Ishikawa (cell line): ENCODE measurements at regions not wholly inside any gene's neighbourhood (a gene's known extent, or its start where the extent isn't known, plus 50 kb on each side); places are given as distances from the start of the nearest gene placed in this dataset.

Experiments
- CEBPB ChIP-seq: IDR thresholded peaks from 2 replicates; pipeline ENCODE4 v1.6.1; 2012
- EGR1 ChIP-seq: IDR thresholded peaks from 2 replicates; pipeline ENCODE4 v1.6.1; 2012
- EP300 ChIP-seq: IDR thresholded peaks from 2 replicates; pipeline ENCODE4 v1.6.1; 2012; ENCODE audit warnings: borderline replicate concordance
- FOXM1 ChIP-seq: IDR thresholded peaks from 2 replicates; pipeline ENCODE4 v1.6.1; 2012; ENCODE audit warnings: low read depth, borderline replicate concordance
- NFIC ChIP-seq: IDR thresholded peaks from 2 replicates; pipeline ENCODE4 v1.6.1; 2012
- TAF1 ChIP-seq: IDR thresholded peaks from 2 replicates; pipeline ENCODE4 v1.6.1; 2012; ENCODE audit warnings: low read depth, mild to moderate bottlenecking
- TCF12 ChIP-seq: IDR thresholded peaks from 2 replicates; pipeline ENCODE4 v1.6.1; 2012; ENCODE audit warnings: low read depth
- TEAD4 ChIP-seq: IDR thresholded peaks from 2 replicates; pipeline ENCODE4 v1.6.1; 2012
- YY1 ChIP-seq: IDR thresholded peaks from 2 replicates; pipeline ENCODE4 v1.6.1; 2012; ENCODE audit warnings: low read depth
- ZBTB7A ChIP-seq: IDR thresholded peaks from 2 replicates; pipeline ENCODE4 v1.6.1; 2012; ENCODE audit warnings: low read depth
- TF ChIP-seq, protein P1 (sequence below): IDR thresholded peaks from 2 replicates; pipeline ENCODE4 v1.6.1; 2012; ENCODE audit warnings: low read depth, mild to moderate bottlenecking
- TF ChIP-seq, protein P2 (sequence below): IDR thresholded peaks from 2 replicates; pipeline ENCODE4 v1.6.1; 2012
- TF ChIP-seq, protein P3 (sequence below): IDR thresholded peaks from 2 replicates; pipeline ENCODE4 v1.6.1; 2012

DNA sequence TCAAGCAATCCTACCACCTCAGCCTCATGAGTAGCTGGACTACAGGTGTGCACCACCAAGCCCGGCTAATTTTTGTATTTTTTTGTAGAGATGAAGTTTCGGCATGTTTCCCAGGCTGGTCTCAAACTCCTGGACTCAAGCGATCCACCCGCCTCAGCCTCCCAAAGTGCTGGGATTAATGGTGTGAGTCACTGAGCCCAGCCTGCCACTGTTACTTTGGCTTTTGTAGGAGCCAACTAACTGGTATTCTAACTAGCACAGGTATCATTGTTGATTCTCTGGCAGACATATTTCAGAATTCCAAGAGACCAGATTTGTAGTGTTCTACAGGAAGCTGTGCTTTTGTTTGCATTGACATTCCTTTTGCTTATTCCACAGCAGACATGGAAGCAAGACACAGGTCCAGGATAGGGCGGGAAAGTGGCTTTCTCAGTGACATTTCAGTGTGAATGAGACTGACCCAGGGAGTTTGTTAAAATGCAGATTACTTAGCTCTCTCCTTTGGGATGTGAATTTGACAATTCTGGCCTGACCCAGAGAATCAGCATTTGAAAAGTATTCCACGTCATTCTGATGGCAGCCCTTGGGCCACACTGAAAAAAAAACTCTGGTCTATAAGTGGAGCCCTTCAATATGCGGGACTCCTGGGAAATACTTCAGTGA, 52.2 kb upstream of the PAX6 start:
- TF ChIP-seq, protein P1, sequence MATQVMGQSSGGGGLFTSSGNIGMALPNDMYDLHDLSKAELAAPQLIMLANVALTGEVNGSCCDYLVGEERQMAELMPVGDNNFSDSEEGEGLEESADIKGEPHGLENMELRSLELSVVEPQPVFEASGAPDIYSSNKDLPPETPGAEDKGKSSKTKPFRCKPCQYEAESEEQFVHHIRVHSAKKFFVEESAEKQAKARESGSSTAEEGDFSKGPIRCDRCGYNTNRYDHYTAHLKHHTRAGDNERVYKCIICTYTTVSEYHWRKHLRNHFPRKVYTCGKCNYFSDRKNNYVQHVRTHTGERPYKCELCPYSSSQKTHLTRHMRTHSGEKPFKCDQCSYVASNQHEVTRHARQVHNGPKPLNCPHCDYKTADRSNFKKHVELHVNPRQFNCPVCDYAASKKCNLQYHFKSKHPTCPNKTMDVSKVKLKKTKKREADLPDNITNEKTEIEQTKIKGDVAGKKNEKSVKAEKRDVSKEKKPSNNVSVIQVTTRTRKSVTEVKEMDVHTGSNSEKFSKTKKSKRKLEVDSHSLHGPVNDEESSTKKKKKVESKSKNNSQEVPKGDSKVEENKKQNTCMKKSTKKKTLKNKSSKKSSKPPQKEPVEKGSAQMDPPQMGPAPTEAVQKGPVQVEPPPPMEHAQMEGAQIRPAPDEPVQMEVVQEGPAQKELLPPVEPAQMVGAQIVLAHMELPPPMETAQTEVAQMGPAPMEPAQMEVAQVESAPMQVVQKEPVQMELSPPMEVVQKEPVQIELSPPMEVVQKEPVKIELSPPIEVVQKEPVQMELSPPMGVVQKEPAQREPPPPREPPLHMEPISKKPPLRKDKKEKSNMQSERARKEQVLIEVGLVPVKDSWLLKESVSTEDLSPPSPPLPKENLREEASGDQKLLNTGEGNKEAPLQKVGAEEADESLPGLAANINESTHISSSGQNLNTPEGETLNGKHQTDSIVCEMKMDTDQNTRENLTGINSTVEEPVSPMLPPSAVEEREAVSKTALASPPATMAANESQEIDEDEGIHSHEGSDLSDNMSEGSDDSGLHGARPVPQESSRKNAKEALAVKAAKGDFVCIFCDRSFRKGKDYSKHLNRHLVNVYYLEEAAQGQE = no peak
- no peak for TF ChIP-seq TEAD4
- no peak for TF ChIP-seq EGR1
- no peak for TF ChIP-seq EP300

DNA sequence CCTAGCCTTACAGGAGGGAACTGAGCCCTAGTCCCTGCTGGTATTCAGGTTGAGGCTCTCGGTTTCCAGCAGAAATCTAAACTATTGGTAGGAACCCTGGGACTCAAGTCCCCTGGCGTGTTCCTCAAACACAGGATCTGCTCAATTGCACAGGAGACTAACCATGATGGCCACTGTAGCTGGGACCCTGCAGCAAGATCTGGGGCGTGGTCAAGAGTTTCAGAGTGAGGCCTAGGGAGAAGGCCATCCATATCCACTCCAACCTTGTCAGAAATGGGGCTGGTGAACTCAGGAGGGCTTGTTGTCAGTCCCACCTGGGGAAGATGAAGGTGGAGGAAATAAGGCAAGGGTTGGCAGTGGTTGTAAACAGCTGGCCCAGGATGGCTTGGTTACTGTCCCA, 49.9 kb upstream of the PAX6 start:
- TF ChIP-seq EGR1 = no peak
- TF ChIP-seq YY1 = no peak
- TF ChIP-seq TAF1 = no peak
- TF ChIP-seq CEBPB = no peak
- TF ChIP-seq, protein P1 = no peak
- no peak for TF ChIP-seq FOXM1
- TF ChIP-seq EP300 = no peak
- no peak for TF ChIP-seq NFIC
- no peak for TF ChIP-seq TCF12
- TF ChIP-seq, protein P2, sequence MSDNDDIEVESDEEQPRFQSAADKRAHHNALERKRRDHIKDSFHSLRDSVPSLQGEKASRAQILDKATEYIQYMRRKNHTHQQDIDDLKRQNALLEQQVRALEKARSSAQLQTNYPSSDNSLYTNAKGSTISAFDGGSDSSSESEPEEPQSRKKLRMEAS = no peak
- TF ChIP-seq, protein P3, sequence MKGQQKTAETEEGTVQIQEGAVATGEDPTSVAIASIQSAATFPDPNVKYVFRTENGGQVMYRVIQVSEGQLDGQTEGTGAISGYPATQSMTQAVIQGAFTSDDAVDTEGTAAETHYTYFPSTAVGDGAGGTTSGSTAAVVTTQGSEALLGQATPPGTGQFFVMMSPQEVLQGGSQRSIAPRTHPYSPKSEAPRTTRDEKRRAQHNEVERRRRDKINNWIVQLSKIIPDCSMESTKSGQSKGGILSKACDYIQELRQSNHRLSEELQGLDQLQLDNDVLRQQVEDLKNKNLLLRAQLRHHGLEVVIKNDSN = no peak
- no peak for TF ChIP-seq TEAD4
- no peak for TF ChIP-seq ZBTB7A
